GM19397 (cell line): ENCODE measurements at regions not wholly inside any gene's neighbourhood (a gene's known extent, or its start where the extent isn't known, plus 50 kb on each side); places are given as distances from the start of the nearest gene placed in this dataset.
"Not testable (repeated sequence)": the region's sequence is repeated elsewhere in the genome, so short reads cannot be mapped to it uniquely, and the experiment has no call there.

ENCODE experiments used
- ATAC-seq: cut with Tn5 transposase; IDR thresholded peaks from one replicate; pipeline ENCODE4 v1.9.1; 2021; ENCODE audit warnings: mild to moderate bottlenecking, moderate library complexity; ENCODE audit not compliant: unreplicated experiment

GRCh38 chr2:66110608-66111007, 324.3 kb upstream of the MEIS1 start:
- ATAC-seq: no peak

- no peak for ATAC-seq
Measured at GRCh38 chr2:66110086-66110485, 324.8 kb upstream of the MEIS1 start.

GRCh38 chr2:66109419-66109818, 325.5 kb upstream of the MEIS1 start:
- no peak for ATAC-seq

- no peak for ATAC-seq
Measured at GRCh38 chr2:66105066-66105753, 329.7 kb upstream of the MEIS1 start.

GRCh38 chr2:66103581-66103980, 331.3 kb upstream of the MEIS1 start:
- no peak for ATAC-seq

- ATAC-seq: no peak
Measured at GRCh38 chr2:66101206-66101605, 333.7 kb upstream of the MEIS1 start.

- ATAC-seq: no peak
Measured at GRCh38 chr2:66095820-66096345, 339.0 kb upstream of the MEIS1 start.

- not testable (repeated sequence) for ATAC-seq
Measured at GRCh38 chr2:66094689-66095088, 340.2 kb upstream of the MEIS1 start.

GRCh38 chr2:66093371-66093770, 341.6 kb upstream of the MEIS1 start:
- ATAC-seq: no peak

GRCh38 chr2:66084948-66085590, 349.9 kb upstream of the MEIS1 start:
- ATAC-seq: no peak

- ATAC-seq: no peak
Measured at GRCh38 chr2:66082581-66082980, 352.3 kb upstream of the MEIS1 start.

GRCh38 chr2:66080127-66080526, 354.8 kb upstream of the MEIS1 start:
- ATAC-seq: no peak

- ATAC-seq: no peak
Measured at GRCh38 chr2:66073172-66073571, 361.8 kb upstream of the MEIS1 start.

- no peak for ATAC-seq
Measured at GRCh38 chr2:66070721-66071602, 364.0 kb upstream of the MEIS1 start.

- ATAC-seq: no peak
Measured at GRCh38 chr2:66069937-66070720, 364.8 kb upstream of the MEIS1 start.

- no peak for ATAC-seq
Measured at GRCh38 chr2:66066032-66066431, 368.9 kb upstream of the MEIS1 start.

- ATAC-seq: no peak
Measured at GRCh38 chr2:66059332-66059731, 375.6 kb upstream of the MEIS1 start.

GRCh38 chr2:66058675-66059074, 376.2 kb upstream of the MEIS1 start:
- no peak for ATAC-seq

- no peak for ATAC-seq
Measured at GRCh38 chr2:66057844-66058243, 377.1 kb upstream of the MEIS1 start.

- ATAC-seq: no peak
Measured at GRCh38 chr2:66050392-66050791, 384.5 kb upstream of the MEIS1 start.

- ATAC-seq: no peak
Measured at GRCh38 chr2:66048667-66049066, 386.3 kb upstream of the MEIS1 start.
